ENCODE measurements at regions not wholly inside any gene's neighbourhood (a gene's known extent, or its start where the extent isn't known, plus 50 kb on each side); places are given as distances from the start of the nearest gene placed in this dataset.

DNA sequence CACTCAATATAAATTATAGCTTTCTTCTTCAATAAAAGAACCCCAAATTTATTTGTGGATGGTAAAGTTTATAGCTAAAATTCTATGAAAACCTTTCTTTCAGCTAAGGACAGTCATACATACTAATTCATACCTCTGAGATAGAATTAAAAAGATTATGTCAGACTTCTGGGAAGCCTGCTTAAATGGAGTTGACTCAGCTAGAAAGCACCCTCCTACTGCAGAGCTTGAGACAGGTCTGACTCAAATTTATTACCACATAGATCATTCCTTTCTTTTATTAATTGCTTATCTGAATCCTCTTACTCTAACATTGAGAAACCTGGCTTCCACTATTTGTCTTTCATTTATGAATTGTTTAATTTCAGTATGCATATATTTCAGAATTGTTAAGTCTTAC, 1007.0 kb upstream of the LRFN5 start:
- TF ChIP-seq, protein P1, sequence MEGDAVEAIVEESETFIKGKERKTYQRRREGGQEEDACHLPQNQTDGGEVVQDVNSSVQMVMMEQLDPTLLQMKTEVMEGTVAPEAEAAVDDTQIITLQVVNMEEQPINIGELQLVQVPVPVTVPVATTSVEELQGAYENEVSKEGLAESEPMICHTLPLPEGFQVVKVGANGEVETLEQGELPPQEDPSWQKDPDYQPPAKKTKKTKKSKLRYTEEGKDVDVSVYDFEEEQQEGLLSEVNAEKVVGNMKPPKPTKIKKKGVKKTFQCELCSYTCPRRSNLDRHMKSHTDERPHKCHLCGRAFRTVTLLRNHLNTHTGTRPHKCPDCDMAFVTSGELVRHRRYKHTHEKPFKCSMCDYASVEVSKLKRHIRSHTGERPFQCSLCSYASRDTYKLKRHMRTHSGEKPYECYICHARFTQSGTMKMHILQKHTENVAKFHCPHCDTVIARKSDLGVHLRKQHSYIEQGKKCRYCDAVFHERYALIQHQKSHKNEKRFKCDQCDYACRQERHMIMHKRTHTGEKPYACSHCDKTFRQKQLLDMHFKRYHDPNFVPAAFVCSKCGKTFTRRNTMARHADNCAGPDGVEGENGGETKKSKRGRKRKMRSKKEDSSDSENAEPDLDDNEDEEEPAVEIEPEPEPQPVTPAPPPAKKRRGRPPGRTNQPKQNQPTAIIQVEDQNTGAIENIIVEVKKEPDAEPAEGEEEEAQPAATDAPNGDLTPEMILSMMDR (IDR thresholded peaks at IDR 0.05): no peak
- no peak for TF ChIP-seq EP300 (IDR thresholded peaks at IDR 0.05)
